DND-41 (cell line): ENCODE measurements at regions not wholly inside any gene's neighbourhood (a gene's known extent, or its start where the extent isn't known, plus 50 kb on each side); places are given as distances from the start of the nearest gene placed in this dataset.

Experiments used
- ATAC-seq: fragments of 200-7000 bp; cut with Tn5 transposase; 3 replicates; pipeline ENCODE4 v1.9.1; 2021; ENCODE audit warnings: low read depth; ENCODE audit not compliant: insufficient read depth
- DNase-seq: peaks from one replicate; pipeline ENCODE4 v3.0.0-alpha.2; 2020
- H2AFZ ChIP-seq: 2 replicates; pipeline ENCODE4 v1.6.0; 2012; ENCODE audit warnings: low read depth, low read length
- H3K27ac ChIP-seq: 2 replicates; pipeline ENCODE4 v1.5.1; 2012; ENCODE audit warnings: low read length, inconsistent platforms
- H3K27me3 ChIP-seq: fragments of 200-600 bp; sonication (generic); 2 replicates; pipeline ENCODE4 v1.6.0; 2012; ENCODE audit warnings: low read length, mild to moderate bottlenecking, inconsistent platforms; ENCODE audit not compliant: insufficient read depth, poor library complexity
- H3K36me3 ChIP-seq: 2 replicates; pipeline ENCODE4 v1.5.1; 2012; ENCODE audit warnings: low read length, inconsistent platforms; ENCODE audit not compliant: insufficient read depth
- H3K4me1 ChIP-seq: 2 replicates; pipeline ENCODE4 v1.5.1; 2012; ENCODE audit warnings: mild to moderate bottlenecking, low read length; ENCODE audit not compliant: insufficient read depth
- H3K4me2 ChIP-seq: 2 replicates; pipeline ENCODE4 v1.6.0; 2012; ENCODE audit warnings: mild to moderate bottlenecking, moderate library complexity, low read length, inconsistent platforms; ENCODE audit not compliant: insufficient read depth
- H3K4me3 ChIP-seq, 2 experiments: fragments of 200-600 bp in 1 of 2; shearing (Covaris generic) in 1 of 2; 2 replicates each; pipeline ENCODE4 v1.5.1; 2012 to 2016; ENCODE audit warnings: inconsistent platforms in 2 of 2, low read length in 2 of 2, mild to moderate bottlenecking in 2 of 2, low read depth in 1 of 2, moderate library complexity in 1 of 2
- H3K79me2 ChIP-seq: 2 replicates; pipeline ENCODE4 v1.6.0; 2012; ENCODE audit warnings: low read length, inconsistent platforms; ENCODE audit not compliant: insufficient read depth
- H3K9ac ChIP-seq: 2 replicates; pipeline ENCODE4 v1.6.0; 2012; ENCODE audit warnings: low read depth, mild to moderate bottlenecking, inconsistent platforms, low read length, moderate library complexity
- H3K9me3 ChIP-seq: 2 replicates; pipeline ENCODE4 v1.5.1; 2012; ENCODE audit warnings: low read length, moderate library complexity, mild to moderate bottlenecking, inconsistent platforms; ENCODE audit not compliant: insufficient read depth, severe bottlenecking
- H4K20me1 ChIP-seq: 2 replicates; pipeline ENCODE4 v1.6.0; 2012; ENCODE audit warnings: low read length; ENCODE audit not compliant: insufficient read depth
- EZH2 ChIP-seq: IDR thresholded peaks from 3 replicates; pipeline ENCODE4 v1.6.1; 2012; ENCODE audit warnings: borderline replicate concordance, low read depth, mild to moderate bottlenecking, moderate library complexity, low read length, inconsistent platforms; ENCODE audit not compliant: severe bottlenecking
- TF ChIP-seq, protein P1 (sequence below): IDR thresholded peaks from 2 replicates; pipeline ENCODE4 v1.5.1; 2012; ENCODE audit warnings: borderline replicate concordance, low read length, moderate library complexity, mild to moderate bottlenecking; ENCODE audit not compliant: poor library complexity, severe bottlenecking; ENCODE audit errors: extremely low read depth

DNA sequence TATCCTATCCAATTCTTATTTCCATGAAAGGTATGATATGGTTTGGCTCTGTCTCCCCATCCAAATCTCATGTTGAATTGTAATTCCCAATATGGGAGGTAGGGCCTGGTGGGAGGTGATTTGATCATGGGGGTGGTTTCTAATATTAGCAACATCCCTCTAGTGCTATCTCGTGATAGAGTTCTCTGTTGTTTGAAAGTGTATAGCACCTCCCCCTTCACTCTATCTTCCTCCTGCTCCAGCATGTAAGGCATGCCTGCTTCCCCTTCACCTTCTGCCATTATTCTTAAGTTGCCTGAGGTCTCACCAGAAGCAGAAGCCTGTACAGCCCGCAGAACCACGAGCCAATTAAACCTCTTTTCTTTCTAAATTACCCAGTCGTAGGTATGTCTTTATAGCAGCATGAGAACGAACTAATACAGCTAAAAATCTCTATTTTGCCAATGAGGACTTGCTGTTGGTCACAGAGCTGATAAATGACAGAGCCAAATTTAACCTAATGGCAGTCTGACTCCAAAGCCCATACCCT lies 247.2 kb downstream of the HNRNPD start:
- no peaks in the 10 kb centered on the region for H3K4me1 ChIP-seq
- H3K27me3 ChIP-seq = peaks cover 8% of the 10 kb centered on the region
- H2AFZ ChIP-seq = no peak overlapping the region
- H3K9ac ChIP-seq = no peak overlapping the region
- DNase-seq (no peak), ATAC-seq (no peak)
- no peak overlapping the region for H3K4me2 ChIP-seq
- no peaks in the 10 kb centered on the region for H3K9me3 ChIP-seq
- H3K4me3 ChIP-seq = no peak overlapping the region
- H3K27ac ChIP-seq = no peak overlapping the region
- H4K20me1 ChIP-seq = no peaks in the 10 kb centered on the region
- H3K36me3 ChIP-seq = no peaks in the 10 kb centered on the region
- no peaks in the 10 kb centered on the region for H3K79me2 ChIP-seq
- no peak for TF ChIP-seq EZH2
- TF ChIP-seq, protein P1, sequence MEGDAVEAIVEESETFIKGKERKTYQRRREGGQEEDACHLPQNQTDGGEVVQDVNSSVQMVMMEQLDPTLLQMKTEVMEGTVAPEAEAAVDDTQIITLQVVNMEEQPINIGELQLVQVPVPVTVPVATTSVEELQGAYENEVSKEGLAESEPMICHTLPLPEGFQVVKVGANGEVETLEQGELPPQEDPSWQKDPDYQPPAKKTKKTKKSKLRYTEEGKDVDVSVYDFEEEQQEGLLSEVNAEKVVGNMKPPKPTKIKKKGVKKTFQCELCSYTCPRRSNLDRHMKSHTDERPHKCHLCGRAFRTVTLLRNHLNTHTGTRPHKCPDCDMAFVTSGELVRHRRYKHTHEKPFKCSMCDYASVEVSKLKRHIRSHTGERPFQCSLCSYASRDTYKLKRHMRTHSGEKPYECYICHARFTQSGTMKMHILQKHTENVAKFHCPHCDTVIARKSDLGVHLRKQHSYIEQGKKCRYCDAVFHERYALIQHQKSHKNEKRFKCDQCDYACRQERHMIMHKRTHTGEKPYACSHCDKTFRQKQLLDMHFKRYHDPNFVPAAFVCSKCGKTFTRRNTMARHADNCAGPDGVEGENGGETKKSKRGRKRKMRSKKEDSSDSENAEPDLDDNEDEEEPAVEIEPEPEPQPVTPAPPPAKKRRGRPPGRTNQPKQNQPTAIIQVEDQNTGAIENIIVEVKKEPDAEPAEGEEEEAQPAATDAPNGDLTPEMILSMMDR = no peak

DNA sequence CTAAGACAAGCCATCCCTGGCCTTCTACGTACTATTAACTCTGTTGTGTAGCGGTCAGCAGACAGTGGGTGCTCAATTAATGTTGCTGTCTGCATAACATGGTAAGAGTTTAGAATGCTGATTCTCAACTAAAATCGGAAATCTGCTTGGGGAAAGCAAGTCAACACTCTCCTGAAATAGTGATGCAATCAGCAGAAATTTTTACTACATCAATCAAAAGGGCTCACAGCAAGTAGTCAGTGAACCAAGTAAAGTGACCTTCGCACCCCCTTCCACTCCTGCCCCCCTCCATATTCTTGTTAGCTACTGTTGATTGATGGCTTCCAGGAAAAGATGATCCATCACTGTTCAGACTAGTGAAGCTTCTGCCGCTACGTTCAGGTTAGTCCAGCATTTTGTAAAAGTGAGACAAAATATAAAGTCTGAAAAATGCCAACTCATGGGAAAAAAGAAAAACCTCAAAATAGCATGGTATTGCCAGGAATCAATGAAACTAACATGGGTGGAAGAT lies 247.9 kb downstream of the HNRNPD start:
- Histone ChIP-seq H3K79me2 (no peaks in the 10 kb centered on the region), H4K20me1 (no peaks in the 10 kb centered on the region), H3K36me3 (no peaks in the 10 kb centered on the region), H3K4me3 (no peak overlapping the region), H3K4me1 (no peaks in the 10 kb centered on the region), H3K27me3 (peaks cover 8% of the 10 kb centered on the region), H3K9ac (no peak overlapping the region), H3K9me3 (no peaks in the 10 kb centered on the region), H2AFZ (no peak overlapping the region), H3K27ac (no peak overlapping the region), H3K4me2 (no peak overlapping the region)
- DNase-seq = no peak
- no peak for TF ChIP-seq EZH2
- TF ChIP-seq, protein P1 = no peak
- no peak for ATAC-seq

DNA sequence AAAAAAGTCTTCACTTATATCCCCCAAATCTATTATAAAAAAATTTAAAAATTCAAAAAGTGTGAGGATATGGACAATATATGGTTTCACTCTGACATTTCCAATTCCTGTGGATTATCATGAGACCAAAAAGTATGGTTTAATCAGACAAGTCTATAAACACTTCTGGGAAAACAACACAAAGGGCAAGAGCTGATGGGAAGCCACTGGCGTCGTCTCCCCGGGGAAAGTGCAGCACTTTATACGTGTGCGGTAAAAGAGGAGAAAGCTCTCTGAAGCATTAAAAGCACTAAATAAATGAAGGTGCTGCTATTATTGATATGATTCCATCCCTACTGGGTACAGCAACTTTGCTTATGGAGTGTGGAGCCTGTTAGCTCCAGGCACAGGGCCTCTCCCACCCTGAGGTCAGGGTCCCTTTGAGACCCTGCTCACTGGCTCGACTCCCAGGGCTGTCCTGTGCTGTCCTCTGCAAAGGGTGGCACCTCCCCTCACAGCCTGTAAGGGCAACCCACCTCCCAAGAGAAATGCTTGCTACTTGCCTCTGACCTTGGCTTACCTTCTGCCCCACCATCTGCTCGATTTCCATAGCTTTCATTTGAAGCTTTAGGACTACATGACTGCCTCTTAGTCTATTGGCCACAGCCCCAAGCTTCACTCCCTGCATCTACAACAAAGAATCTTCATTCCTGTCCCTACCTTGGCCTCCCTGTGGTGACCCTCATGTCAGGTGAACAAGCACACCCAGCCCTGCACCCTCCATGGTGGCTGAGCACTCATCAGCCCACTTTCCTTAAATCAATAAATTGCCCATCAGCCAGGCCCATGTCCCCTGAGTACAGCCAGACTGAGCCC lies 248.6 kb downstream of the HNRNPD start:
- ATAC-seq (no peak), DNase-seq (no peak)
- Histone ChIP-seq H3K4me3 (no peak overlapping the region), H3K4me2 (no peak overlapping the region), H3K9me3 (no peaks in the 10 kb centered on the region), H3K27ac (no peak overlapping the region), H3K79me2 (no peaks in the 10 kb centered on the region), H3K9ac (no peak overlapping the region), H4K20me1 (no peaks in the 10 kb centered on the region), H3K4me1 (no peaks in the 10 kb centered on the region), H2AFZ (no peak overlapping the region), H3K36me3 (no peaks in the 10 kb centered on the region), H3K27me3 (peaks cover 6% of the 10 kb centered on the region)
- no peak for TF ChIP-seq EZH2
- TF ChIP-seq, protein P1 = no peak
